Liver (tissue), 8 donors: ENCODE measurements at regions not wholly inside any gene's neighbourhood (a gene's known extent, or its start where the extent isn't known, plus 50 kb on each side); places are given as distances from the start of the nearest gene placed in this dataset.
"Not testable (repeated sequence)": the region's sequence is repeated elsewhere in the genome, so short reads cannot be mapped to it uniquely, and the experiment has no call there.

Source experiments
- DNase-seq: peaks from one replicate; pipeline ENCODE4 v3.0.0-alpha.2; 2017; ENCODE audit warnings: low spot score
- H3K27ac ChIP-seq, 2 donors: one replicate each; pipeline ENCODE4 v1.7.0; 2013; ENCODE audit warnings: inconsistent platforms in 2 of 2, low read length in 2 of 2, control low read depth in 1 of 2, low read depth in 1 of 2, mild to moderate bottlenecking in 1 of 2
- H3K27me3 ChIP-seq, 4 donors: one replicate each; pipeline versions ENCODE4 v1.6.1 to v1.7.0; 2013; ENCODE audit warnings: low read length in 3 of 4, inconsistent platforms in 1 of 4, mild to moderate bottlenecking in 1 of 4, moderate library complexity in 1 of 4; ENCODE audit not compliant: control insufficient read depth in 4 of 4, insufficient read depth in 4 of 4
- H3K36me3 ChIP-seq, 4 donors: one replicate each; pipeline versions ENCODE4 v1.6.1 to v1.7.0; 2013; ENCODE audit warnings: low read length in 3 of 4, mild to moderate bottlenecking in 3 of 4, low read depth in 1 of 4, moderate library complexity in 1 of 4; ENCODE audit not compliant: control insufficient read depth in 4 of 4, insufficient read depth in 3 of 4
- H3K4me1 ChIP-seq, 4 donors: one replicate each; pipeline versions ENCODE4 v1.6.1 to v1.7.0; 2013; ENCODE audit warnings: low read length in 3 of 4, mild to moderate bottlenecking in 3 of 4, moderate library complexity in 1 of 4; ENCODE audit not compliant: control insufficient read depth in 4 of 4, insufficient read depth in 4 of 4
- H3K4me3 ChIP-seq, 3 donors: one replicate each; pipeline versions ENCODE4 v1.6.1 to v1.7.0; 2013; ENCODE audit warnings: low read length in 3 of 3, control low read depth in 1 of 3, low read depth in 1 of 3, mild to moderate bottlenecking in 1 of 3
- H3K9ac ChIP-seq, 2 donors: one replicate each; pipeline ENCODE4 v1.7.0; 2013; ENCODE audit warnings: low read length in 2 of 2, mild to moderate bottlenecking in 2 of 2, moderate library complexity in 2 of 2, control low read depth in 1 of 2, low read depth in 1 of 2
- H3K9me3 ChIP-seq, 4 donors: one replicate each; pipeline versions ENCODE4 v1.6.1 to v1.7.0; 2013; ENCODE audit warnings: low read length in 3 of 4; ENCODE audit not compliant: control insufficient read depth in 4 of 4
- EGR1 ChIP-seq, 2 donors: IDR thresholded peaks; 2 replicates each; pipeline ENCODE4 v1.6.1; 2016 to 2018; ENCODE audit warnings: antibody characterized with exemption in 2 of 2, low read depth in 2 of 2
- FOXA1 ChIP-seq: IDR thresholded peaks from 2 replicates; pipeline ENCODE4 v1.6.1; 2016; ENCODE audit warnings: antibody characterized with exemption
- FOXA2 ChIP-seq: IDR thresholded peaks from 2 replicates; pipeline ENCODE4 v1.6.1; 2016; ENCODE audit warnings: antibody characterized with exemption
- GABPA ChIP-seq, 2 donors: IDR thresholded peaks in 1 of 2; conservative IDR thresholded peaks in 1 of 2; 2 replicates each; pipeline ENCODE4 v1.6.1; 2016; ENCODE audit warnings: antibody characterized with exemption in 2 of 2, mild to moderate bottlenecking in 1 of 2, moderate library complexity in 1 of 2
- HNF4A ChIP-seq, 2 donors: conservative IDR thresholded peaks; 2 replicates each; pipeline ENCODE4 v1.6.1; 2016; ENCODE audit warnings: antibody characterized with exemption in 2 of 2, mild to moderate bottlenecking in 2 of 2
- HNF4G ChIP-seq: IDR thresholded peaks from 2 replicates; pipeline ENCODE4 v1.6.1; 2016; ENCODE audit warnings: antibody characterized with exemption
- JUND ChIP-seq, 2 donors: IDR thresholded peaks; 2 replicates each; pipeline ENCODE4 v1.6.1; 2016; ENCODE audit warnings: antibody characterized with exemption in 2 of 2
- NR2F2 ChIP-seq: IDR thresholded peaks from 2 replicates; pipeline ENCODE4 v1.6.1; 2016; ENCODE audit warnings: antibody characterized with exemption
- RAD21 ChIP-seq, 2 donors: IDR thresholded peaks; 2 replicates each; pipeline ENCODE4 v1.6.1; 2016; ENCODE audit warnings: antibody characterized with exemption in 2 of 2, mild to moderate bottlenecking in 2 of 2
- RXRA ChIP-seq, 2 donors: IDR thresholded peaks; 2 replicates each; pipeline ENCODE4 v1.6.1; 2017 to 2018; ENCODE audit warnings: antibody characterized with exemption in 2 of 2, mild to moderate bottlenecking in 1 of 2
- SP1 ChIP-seq: IDR thresholded peaks from 2 replicates; pipeline ENCODE4 v1.6.1; 2018; ENCODE audit warnings: antibody characterized with exemption, mild to moderate bottlenecking
- TAF1 ChIP-seq: conservative IDR thresholded peaks from 2 replicates; pipeline ENCODE4 v1.6.1; 2016; ENCODE audit warnings: antibody characterized with exemption, mild to moderate bottlenecking
- YY1 ChIP-seq: IDR thresholded peaks from 2 replicates; pipeline ENCODE4 v1.6.1; 2016; ENCODE audit warnings: antibody characterized with exemption, mild to moderate bottlenecking
- WGBS: extraction: QIAGEN DNeasy Blood & Tissue Kit; methylation state at CpG from one replicate; pipeline ENCODE4 v1.1.7; 2013; 5-methylcytosine and 5-hydroxymethylcytosine counted together
- TF ChIP-seq, protein P1 (sequence below): IDR thresholded peaks from 2 replicates; pipeline ENCODE4 v1.6.1; 2016; ENCODE audit warnings: antibody characterized with exemption, mild to moderate bottlenecking
- TF ChIP-seq, protein P2 (sequence below): IDR thresholded peaks from 2 replicates; pipeline ENCODE4 v1.6.1; 2016; ENCODE audit warnings: antibody characterized with exemption
- TF ChIP-seq, protein P3 (sequence below): IDR thresholded peaks from 2 replicates; pipeline ENCODE4 v1.6.1; 2016; ENCODE audit warnings: antibody characterized with exemption
- TF ChIP-seq, protein P4 (sequence below): IDR thresholded peaks from 2 replicates; pipeline ENCODE4 v1.6.1; 2016; ENCODE audit warnings: antibody characterized with exemption
- TF ChIP-seq, protein P5 (sequence below): fragments of 150-350 bp; IDR thresholded peaks from 2 replicates; pipeline ENCODE4 v1.5.1; 2017; ENCODE audit warnings: improper control_type of control experiment, low read depth, low read length; ENCODE audit not compliant: missing input control
- donor health status: healthy.
- donor health status: healthy.
- donor health status: healthy.
- donor health status: healthy.
- donor health status: healthy.

DNA sequence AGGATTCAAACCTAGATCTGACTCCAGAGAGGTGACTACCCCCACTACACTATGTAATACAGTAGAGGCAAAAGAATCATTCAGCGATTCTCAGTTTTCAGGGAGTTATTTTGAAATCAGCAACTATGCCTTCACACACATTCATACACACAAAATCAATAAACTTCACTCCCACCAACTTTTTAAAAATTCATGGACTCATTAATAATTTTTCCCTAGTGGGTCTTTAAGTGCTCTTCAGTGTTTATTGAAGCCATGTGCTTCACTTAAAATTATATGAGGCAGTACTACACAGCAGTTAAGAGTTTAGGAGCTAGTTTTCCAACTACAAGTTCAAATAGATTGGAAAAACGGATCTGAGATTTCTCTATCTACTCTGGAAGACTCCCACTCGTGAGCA, 452.7 kb upstream of the ADGRB3 start:
- no peaks in the 10 kb centered on the region for H3K9me3 ChIP-seq
- TF ChIP-seq HNF4G (no peak), SP1 (no peak), EGR1 (IDR thresholded peaks at IDR 0.05; ENCODE audit: low read depth in 2 of 2) (no peak), TAF1 (no peak), JUND (IDR thresholded peaks at IDR 0.05) (no peak), RAD21 (IDR thresholded peaks at IDR 0.05) (no peak), NR2F2 (no peak), HNF4A (conservative IDR thresholded peaks at IDR 0.05) (no peak), RXRA (IDR thresholded peaks at IDR 0.05) (no peak), YY1 (no peak), FOXA2 (no peak), FOXA1 (no peak), GABPA (IDR thresholded peaks at IDR 0.05 in 1 of 2, conservative IDR thresholded peaks at IDR 0.05 in 1 of 2) (no peak)
- TF ChIP-seq, protein P1, sequence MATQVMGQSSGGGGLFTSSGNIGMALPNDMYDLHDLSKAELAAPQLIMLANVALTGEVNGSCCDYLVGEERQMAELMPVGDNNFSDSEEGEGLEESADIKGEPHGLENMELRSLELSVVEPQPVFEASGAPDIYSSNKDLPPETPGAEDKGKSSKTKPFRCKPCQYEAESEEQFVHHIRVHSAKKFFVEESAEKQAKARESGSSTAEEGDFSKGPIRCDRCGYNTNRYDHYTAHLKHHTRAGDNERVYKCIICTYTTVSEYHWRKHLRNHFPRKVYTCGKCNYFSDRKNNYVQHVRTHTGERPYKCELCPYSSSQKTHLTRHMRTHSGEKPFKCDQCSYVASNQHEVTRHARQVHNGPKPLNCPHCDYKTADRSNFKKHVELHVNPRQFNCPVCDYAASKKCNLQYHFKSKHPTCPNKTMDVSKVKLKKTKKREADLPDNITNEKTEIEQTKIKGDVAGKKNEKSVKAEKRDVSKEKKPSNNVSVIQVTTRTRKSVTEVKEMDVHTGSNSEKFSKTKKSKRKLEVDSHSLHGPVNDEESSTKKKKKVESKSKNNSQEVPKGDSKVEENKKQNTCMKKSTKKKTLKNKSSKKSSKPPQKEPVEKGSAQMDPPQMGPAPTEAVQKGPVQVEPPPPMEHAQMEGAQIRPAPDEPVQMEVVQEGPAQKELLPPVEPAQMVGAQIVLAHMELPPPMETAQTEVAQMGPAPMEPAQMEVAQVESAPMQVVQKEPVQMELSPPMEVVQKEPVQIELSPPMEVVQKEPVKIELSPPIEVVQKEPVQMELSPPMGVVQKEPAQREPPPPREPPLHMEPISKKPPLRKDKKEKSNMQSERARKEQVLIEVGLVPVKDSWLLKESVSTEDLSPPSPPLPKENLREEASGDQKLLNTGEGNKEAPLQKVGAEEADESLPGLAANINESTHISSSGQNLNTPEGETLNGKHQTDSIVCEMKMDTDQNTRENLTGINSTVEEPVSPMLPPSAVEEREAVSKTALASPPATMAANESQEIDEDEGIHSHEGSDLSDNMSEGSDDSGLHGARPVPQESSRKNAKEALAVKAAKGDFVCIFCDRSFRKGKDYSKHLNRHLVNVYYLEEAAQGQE = no peak
- TF ChIP-seq, protein P2, sequence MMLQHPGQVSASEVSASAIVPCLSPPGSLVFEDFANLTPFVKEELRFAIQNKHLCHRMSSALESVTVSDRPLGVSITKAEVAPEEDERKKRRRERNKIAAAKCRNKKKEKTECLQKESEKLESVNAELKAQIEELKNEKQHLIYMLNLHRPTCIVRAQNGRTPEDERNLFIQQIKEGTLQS = no peak
- TF ChIP-seq, protein P3, sequence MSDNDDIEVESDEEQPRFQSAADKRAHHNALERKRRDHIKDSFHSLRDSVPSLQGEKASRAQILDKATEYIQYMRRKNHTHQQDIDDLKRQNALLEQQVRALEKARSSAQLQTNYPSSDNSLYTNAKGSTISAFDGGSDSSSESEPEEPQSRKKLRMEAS = no peak
- TF ChIP-seq, protein P4, sequence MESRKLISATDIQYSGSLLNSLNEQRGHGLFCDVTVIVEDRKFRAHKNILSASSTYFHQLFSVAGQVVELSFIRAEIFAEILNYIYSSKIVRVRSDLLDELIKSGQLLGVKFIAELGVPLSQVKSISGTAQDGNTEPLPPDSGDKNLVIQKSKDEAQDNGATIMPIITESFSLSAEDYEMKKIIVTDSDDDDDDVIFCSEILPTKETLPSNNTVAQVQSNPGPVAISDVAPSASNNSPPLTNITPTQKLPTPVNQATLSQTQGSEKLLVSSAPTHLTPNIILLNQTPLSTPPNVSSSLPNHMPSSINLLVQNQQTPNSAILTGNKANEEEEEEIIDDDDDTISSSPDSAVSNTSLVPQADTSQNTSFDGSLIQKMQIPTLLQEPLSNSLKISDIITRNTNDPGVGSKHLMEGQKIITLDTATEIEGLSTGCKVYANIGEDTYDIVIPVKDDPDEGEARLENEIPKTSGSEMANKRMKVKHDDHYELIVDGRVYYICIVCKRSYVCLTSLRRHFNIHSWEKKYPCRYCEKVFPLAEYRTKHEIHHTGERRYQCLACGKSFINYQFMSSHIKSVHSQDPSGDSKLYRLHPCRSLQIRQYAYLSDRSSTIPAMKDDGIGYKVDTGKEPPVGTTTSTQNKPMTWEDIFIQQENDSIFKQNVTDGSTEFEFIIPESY = no peak
- TF ChIP-seq, protein P5, sequence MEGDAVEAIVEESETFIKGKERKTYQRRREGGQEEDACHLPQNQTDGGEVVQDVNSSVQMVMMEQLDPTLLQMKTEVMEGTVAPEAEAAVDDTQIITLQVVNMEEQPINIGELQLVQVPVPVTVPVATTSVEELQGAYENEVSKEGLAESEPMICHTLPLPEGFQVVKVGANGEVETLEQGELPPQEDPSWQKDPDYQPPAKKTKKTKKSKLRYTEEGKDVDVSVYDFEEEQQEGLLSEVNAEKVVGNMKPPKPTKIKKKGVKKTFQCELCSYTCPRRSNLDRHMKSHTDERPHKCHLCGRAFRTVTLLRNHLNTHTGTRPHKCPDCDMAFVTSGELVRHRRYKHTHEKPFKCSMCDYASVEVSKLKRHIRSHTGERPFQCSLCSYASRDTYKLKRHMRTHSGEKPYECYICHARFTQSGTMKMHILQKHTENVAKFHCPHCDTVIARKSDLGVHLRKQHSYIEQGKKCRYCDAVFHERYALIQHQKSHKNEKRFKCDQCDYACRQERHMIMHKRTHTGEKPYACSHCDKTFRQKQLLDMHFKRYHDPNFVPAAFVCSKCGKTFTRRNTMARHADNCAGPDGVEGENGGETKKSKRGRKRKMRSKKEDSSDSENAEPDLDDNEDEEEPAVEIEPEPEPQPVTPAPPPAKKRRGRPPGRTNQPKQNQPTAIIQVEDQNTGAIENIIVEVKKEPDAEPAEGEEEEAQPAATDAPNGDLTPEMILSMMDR = no peak
- no peaks in the 10 kb centered on the region for H3K4me1 ChIP-seq
- no peak overlapping the region for H3K9ac ChIP-seq
- H3K36me3 ChIP-seq = no peaks in the 10 kb centered on the region
- H3K27me3 ChIP-seq = peaks cover 0 to 2% (median 0%) of the 10 kb centered on the region in 4 donors
- 52% methylated on average over 3 of the region's 3 CpGs for WGBS
- H3K27ac ChIP-seq = no peak overlapping the region
- no peak overlapping the region for H3K4me3 ChIP-seq
- no peak for DNase-seq

DNA sequence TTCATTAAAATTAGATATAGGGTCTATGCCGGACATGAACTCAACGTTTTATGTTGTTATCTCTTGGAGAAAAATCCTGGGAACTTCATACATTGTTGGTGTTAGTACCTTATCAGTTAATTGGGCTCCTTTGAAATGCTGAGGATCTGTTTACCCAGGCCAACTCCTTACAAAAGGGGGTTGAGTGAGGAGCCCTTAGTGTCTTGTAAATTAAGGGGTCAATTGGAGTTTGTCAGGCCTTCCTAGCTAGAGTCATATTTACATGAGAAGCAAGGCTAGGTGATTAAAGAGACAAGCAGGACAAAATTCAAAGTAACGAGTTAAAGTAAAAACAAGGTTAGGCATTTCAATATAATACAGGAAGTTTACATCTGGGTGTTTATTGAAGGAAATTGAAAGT, 454.1 kb upstream of the ADGRB3 start:
- not testable (repeated sequence) for DNase-seq, H3K4me1 ChIP-seq, H3K4me3 ChIP-seq, H3K36me3 ChIP-seq, H3K27ac ChIP-seq, H3K27me3 ChIP-seq, H3K9me3 ChIP-seq, H3K9ac ChIP-seq
- 38% methylated on average over 3 of the region's 3 CpGs for WGBS
